Smooth muscle cell (in vitro differentiated cells): ENCODE measurements at regions not wholly inside any gene's neighbourhood (a gene's known extent, or its start where the extent isn't known, plus 50 kb on each side); places are given as distances from the start of the nearest gene placed in this dataset.

ENCODE experiments used
- DNase-seq: peaks from one replicate; lab custom pipeline; 2025; ENCODE audit not compliant: unreplicated experiment; lab: John Stamatoyannopoulos, UW
- H2AFZ ChIP-seq: fragments of 200-600 bp; sonication (generic); 2 replicates; pipeline ENCODE4 v1.6.0; 2016; ENCODE audit warnings: antibody characterized with exemption, low read depth, mild to moderate bottlenecking
- H3F3A ChIP-seq: fragments of 200-600 bp; sonication (generic); 2 replicates; pipeline ENCODE4 v1.6.0; 2017; ENCODE audit warnings: antibody characterized with exemption, low read depth
- H3K27ac ChIP-seq: fragments of 200-600 bp; sonication (generic); 2 replicates; pipeline ENCODE4 v1.5.1; 2016; ENCODE audit warnings: low read depth, mild to moderate bottlenecking
- H3K27me3 ChIP-seq: fragments of 200-600 bp; sonication (generic); 2 replicates; pipeline ENCODE4 v1.6.1; 2016; ENCODE audit warnings: low read depth, mild to moderate bottlenecking
- H3K36me3 ChIP-seq: fragments of 200-600 bp; sonication (generic); 2 replicates; pipeline ENCODE4 v1.5.1; 2016; ENCODE audit warnings: low read depth
- H3K4me1 ChIP-seq: fragments of 200-600 bp; sonication (generic); 2 replicates; pipeline ENCODE4 v1.5.1; 2016; ENCODE audit warnings: low read depth
- H3K4me2 ChIP-seq: fragments of 200-600 bp; sonication (generic); 2 replicates; pipeline ENCODE4 v1.6.0; 2016; ENCODE audit warnings: mild to moderate bottlenecking
- H3K4me3 ChIP-seq: fragments of 200-600 bp; sonication (generic); 2 replicates; pipeline ENCODE4 v1.5.1; 2016; ENCODE audit warnings: mild to moderate bottlenecking
- H3K79me2 ChIP-seq: fragments of 200-600 bp; sonication (generic); 2 replicates; pipeline ENCODE4 v1.6.0; 2016; ENCODE audit warnings: low read depth, mild to moderate bottlenecking
- H3K9ac ChIP-seq: fragments of 200-600 bp; sonication (generic); 2 replicates; pipeline ENCODE4 v1.6.0; 2016; ENCODE audit warnings: low read depth
- H3K9me3 ChIP-seq: fragments of 200-600 bp; sonication (generic); replicated peaks from 2 replicates; pipeline ENCODE4 v1.5.1; 2016; ENCODE audit warnings: low read depth
- H4K20me1 ChIP-seq: fragments of 200-600 bp; sonication (generic); 2 replicates; pipeline ENCODE4 v1.6.0; 2016; ENCODE audit warnings: low read depth
- CTCF ChIP-seq: fragments of 200-600 bp; sonication (generic); IDR thresholded peaks from 2 replicates; pipeline ENCODE4 v1.5.1; 2017; ENCODE audit warnings: borderline replicate concordance, mild to moderate bottlenecking, antibody characterized with exemption; ENCODE audit not compliant: insufficient read depth, poor library complexity, severe bottlenecking
- WGBS: methylation state at CpG from one replicate; pipeline ENCODE4 v1.1.7; 2016; ENCODE audit warnings: low lambda C conversion rate; 5-methylcytosine and 5-hydroxymethylcytosine counted together

- H3K27me3 ChIP-seq: no peaks in the 10 kb centered on the region
- H3K9ac ChIP-seq: no peak overlapping the region
- H3K36me3 ChIP-seq: no peaks in the 10 kb centered on the region
- DNase-seq: no peak
- no peaks in the 10 kb centered on the region for H4K20me1 ChIP-seq
- TF ChIP-seq CTCF: no peak
- WGBS: 91% methylated on average over 8 of the region's 8 CpGs
- H3K9me3 ChIP-seq: no peaks in the 10 kb centered on the region
- no peak overlapping the region for H2AFZ ChIP-seq
- H3K79me2 ChIP-seq: no peaks in the 10 kb centered on the region
- no peak overlapping the region for H3K4me3 ChIP-seq
- no peak overlapping the region for H3K4me2 ChIP-seq
- H3K4me1 ChIP-seq: no peaks in the 10 kb centered on the region
- no peak overlapping the region for H3K27ac ChIP-seq
- H3F3A ChIP-seq: no peaks in the 10 kb centered on the region
These were observed 419.7 kb upstream of the CNTN5 start for GRCh38 chr11:98600786-98601773.

- Histone ChIP-seq H3K9ac (no peak overlapping the region), H3K4me1 (no peaks in the 10 kb centered on the region), H3K27me3 (no peaks in the 10 kb centered on the region), H3K9me3 (no peaks in the 10 kb centered on the region), H3F3A (no peaks in the 10 kb centered on the region), H2AFZ (no peak overlapping the region), H3K4me2 (no peak overlapping the region), H3K79me2 (no peaks in the 10 kb centered on the region), H4K20me1 (no peaks in the 10 kb centered on the region), H3K27ac (no peak overlapping the region), H3K36me3 (no peaks in the 10 kb centered on the region), H3K4me3 (no peak overlapping the region)
- no peak for DNase-seq
- no peak for TF ChIP-seq CTCF
These were observed 404.6 kb upstream of the CNTN5 start for GRCh38 chr11:98616098-98616655.

GRCh38 chr11:98621767-98622166, 399.0 kb upstream of the CNTN5 start:
- H3K79me2 ChIP-seq: no peaks in the 10 kb centered on the region
- no peak overlapping the region for H3K27ac ChIP-seq
- H3K36me3 ChIP-seq: no peaks in the 10 kb centered on the region
- H3K27me3 ChIP-seq: no peaks in the 10 kb centered on the region
- no peaks in the 10 kb centered on the region for H3K4me1 ChIP-seq
- no peak overlapping the region for H3K4me3 ChIP-seq
- H3F3A ChIP-seq: no peaks in the 10 kb centered on the region
- no peak for TF ChIP-seq CTCF
- DNase-seq: no peak
- no peak overlapping the region for H3K4me2 ChIP-seq
- H3K9me3 ChIP-seq: no peaks in the 10 kb centered on the region
- H3K9ac ChIP-seq: no peak overlapping the region
- no peaks in the 10 kb centered on the region for H4K20me1 ChIP-seq
- H2AFZ ChIP-seq: no peak overlapping the region

- TF ChIP-seq CTCF: no peak
- 96% methylated on average over 2 of the region's 2 CpGs for WGBS
- H3K27ac ChIP-seq: no peak overlapping the region
These were observed 395.2 kb upstream of the CNTN5 start for GRCh38 chr11:98625526-98625925.

More at GRCh38 chr11:98625526-98625925, 395.2 kb upstream of the CNTN5 start:
- H3K27me3 ChIP-seq: no peaks in the 10 kb centered on the region
- no peaks in the 10 kb centered on the region for H3K79me2 ChIP-seq
- no peak for DNase-seq
- no peak overlapping the region for H2AFZ ChIP-seq
- no peak overlapping the region for H3K9ac ChIP-seq
- H3K36me3 ChIP-seq: no peaks in the 10 kb centered on the region
- no peaks in the 10 kb centered on the region for H3K9me3 ChIP-seq
- H3F3A ChIP-seq: no peaks in the 10 kb centered on the region
- no peaks in the 10 kb centered on the region for H4K20me1 ChIP-seq
- no peaks in the 10 kb centered on the region for H3K4me1 ChIP-seq
- no peak overlapping the region for H3K4me3 ChIP-seq
- H3K4me2 ChIP-seq: no peak overlapping the region
